ENCODE measurements at regions not wholly inside any gene's neighbourhood (a gene's known extent, or its start where the extent isn't known, plus 50 kb on each side); places are given as distances from the start of the nearest gene placed in this dataset.

DNA sequence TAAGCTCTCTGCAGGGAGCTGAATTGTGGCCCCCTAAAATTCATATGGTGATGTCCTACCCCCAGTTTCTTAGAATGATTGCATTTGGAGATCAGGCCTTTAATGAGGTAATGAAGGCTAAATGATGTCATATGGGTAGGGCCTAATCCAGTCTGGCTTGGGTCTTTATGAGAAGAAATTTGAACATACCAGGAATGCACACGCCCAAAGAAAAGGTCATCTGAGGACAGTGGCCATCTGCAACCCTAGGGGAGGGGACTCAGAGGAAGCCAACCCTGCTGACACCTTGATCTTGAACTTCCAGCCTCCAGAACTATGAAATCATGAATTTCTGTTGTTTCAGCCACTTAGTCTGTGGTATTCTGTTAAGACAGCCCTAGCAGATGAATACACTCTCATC is 426.7 kb downstream of the EPHA4 start:
- DNase-seq (ENCODE audit: low spot score): no peak

DNA sequence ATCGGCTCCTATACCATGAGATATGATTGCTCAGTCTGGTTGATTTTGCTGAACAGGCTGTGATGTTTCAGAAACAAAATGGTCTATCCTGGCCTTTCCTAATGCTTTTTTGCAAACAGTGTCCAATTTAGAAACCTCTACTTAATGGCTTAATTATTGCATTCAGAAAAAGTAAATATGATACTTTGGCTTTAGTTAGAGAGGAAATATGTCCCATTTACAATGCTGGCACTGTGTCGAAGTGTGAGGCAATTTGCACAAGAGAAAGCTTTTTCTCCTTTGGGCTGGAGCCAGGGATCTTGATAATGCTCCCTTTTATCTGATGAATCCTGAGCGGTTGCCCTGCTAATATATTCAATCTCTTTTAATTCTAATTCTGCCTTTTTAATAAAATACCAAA is 418.9 kb downstream of the EPHA4 start:
- DNase-seq (ENCODE audit: low spot score): no peak

DNA sequence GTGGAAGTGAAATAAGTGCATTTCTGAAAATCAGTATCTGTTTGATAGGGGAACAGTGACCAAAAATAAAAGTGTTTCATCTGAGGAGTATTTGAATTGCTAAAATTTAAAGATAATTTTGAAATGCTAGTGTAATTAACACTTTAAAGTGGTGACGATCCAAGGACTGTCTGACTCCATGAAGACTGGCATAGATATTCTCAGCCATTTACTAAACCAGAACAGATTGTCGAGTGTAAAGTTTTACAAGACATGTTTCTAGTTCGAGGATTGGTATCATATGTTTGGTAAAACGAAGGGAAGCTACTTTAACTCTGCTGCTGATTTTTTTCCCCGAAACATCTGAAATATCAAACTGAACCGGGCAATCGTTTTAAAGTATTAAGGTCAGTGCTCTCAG is 417.9 kb downstream of the EPHA4 start:
- DNase-seq (ENCODE audit: low spot score): no peak

DNA sequence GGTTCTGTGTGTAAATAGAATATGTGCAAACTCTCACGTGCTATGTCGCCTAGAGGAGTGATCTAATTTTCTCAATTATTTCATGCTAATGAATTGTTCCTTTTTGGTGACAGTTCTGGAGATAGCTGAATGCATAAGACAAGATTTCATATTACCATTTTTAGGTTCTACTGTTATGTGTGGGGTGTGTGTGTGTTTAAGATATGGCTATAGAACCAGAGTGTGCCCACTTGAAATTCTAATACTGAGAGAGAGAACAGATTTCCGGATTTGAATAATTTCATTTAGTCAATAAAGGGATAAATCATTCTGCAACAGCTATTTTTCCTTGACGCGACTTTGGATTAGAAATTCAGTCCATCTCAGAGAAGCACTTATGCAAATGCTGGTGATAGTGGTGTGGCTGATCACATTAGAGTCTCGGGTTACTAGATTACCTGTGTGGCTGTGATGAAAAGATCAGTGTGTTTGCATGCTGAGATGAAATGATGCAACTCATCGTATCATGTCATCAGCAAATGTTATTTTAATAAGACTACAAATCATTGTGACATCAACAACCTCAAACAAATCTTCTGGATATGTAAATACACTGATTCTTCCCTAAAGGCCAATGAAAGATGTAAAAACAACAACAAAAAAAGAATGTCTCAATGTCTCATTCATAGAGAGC is 415.9 kb downstream of the EPHA4 start:
- no peak for DNase-seq (ENCODE audit: low spot score)

DNA sequence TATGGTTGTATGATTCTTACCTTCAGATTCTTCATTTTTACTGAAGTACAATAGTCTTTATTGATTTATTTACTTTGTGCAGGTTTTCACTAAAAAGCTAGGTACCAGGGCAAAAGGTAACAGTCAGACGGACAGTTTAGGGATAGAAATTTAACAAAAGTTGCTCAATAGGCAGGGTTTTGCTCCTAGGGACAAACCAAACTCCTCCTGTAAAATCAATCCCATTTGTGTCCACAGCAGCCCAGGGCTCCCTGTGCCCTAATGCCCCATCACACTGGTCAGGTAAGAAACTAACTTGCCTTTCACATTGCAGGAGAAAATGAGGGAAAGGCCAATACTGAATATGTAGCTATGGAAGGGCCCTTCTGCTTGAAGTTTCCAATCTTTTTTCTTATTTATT is 410.9 kb downstream of the EPHA4 start:
- no peak for DNase-seq (ENCODE audit: low spot score)

DNA sequence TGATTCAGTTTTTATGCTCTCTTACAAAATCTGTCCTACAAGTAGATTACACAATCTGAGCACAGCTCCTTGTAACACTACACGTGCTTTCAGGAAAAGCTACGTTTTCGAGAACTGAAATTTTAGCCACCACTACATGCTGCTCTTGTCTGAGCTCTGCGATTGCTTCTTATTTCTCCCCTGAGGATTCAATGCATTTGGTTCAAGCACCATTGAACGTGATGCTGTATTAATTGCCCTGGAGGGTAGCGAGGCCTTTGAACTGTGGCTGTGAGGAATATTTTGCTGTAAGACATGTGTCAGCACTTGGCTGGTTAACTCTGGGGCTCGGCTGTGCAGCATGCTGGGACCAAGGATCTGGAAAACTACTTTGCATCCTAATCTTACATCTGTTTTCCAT is 405.8 kb downstream of the EPHA4 start:
- DNase-seq (ENCODE audit: low spot score): no peak

DNA sequence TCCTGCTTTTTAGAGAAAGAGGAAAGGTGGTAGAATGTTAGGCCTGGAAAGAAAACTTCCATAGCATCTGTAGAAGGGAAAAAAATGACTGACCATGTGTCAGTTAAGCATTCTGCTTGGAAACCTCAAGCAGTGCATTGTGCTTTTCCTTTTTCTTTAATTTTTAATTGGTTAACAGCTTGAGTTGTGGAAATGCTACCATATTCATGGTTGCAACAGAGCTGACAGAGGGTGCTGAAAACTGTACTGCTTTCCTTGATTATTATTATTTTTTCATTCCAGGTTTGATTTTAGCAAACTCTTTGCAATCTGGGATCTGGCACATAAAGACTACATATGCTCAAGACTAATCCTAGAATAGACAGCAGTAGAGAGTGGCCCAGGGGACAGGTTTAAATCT is 404.5 kb downstream of the EPHA4 start:
- DNase-seq (ENCODE audit: low spot score): no peak

DNA sequence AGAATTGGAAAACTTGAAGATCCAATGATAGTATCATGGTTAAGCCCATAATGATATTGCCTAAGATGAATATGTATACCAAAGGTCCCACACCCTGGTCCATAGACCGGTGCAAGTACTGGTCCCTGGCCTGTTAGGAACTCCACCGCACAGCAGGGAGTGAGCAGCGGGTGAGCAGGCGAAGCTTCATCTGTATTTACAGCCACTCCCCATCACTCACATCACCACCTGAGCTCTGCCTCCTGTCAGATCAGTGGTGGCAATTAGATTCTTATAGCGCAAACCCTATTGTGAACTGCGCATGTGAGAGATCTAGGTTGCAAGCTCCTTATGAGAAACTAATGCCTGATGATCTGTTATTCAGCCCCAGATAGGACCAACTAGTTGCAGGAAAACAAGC is 402.4 kb downstream of the EPHA4 start:
- DNase-seq (ENCODE audit: low spot score): no peak

DNA sequence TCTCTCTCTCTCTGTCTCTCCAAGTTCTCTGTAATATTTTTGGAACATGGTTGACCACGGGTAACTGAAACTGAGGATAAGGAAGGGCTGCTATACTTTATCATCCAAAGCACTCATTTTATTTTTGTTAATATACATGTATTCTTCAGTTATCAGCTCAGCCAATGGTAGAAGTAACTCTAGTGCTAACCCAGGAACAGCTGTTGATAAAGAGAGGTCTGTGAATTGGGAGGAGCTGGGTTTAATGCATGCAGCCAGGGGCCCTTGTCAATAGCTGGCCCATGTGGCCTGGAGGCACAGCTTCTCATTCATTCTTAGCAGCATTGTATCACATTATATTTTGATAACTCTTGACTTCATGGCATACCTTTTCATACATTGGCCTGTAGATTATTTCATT is 401.6 kb downstream of the EPHA4 start:
- no peak for DNase-seq (ENCODE audit: low spot score)

DNA sequence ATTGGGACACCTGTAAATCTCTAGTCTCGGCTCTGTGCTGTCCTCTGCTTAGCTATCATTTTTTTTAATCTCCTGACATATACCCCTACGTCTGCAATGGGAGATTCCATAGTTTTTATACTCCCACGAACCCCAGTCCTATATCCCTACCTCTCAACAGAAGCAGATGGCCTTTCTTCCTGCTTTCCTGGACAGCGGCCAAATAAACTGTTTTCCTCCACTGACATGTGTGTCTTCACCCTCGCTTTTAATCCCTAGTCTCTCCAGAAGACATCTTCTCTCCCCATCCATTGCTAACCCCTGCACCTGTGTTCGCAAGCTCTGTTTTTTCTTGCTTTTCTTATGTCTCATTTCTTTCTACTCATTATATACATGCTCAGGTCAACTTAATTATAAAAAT is 395.4 kb downstream of the EPHA4 start:
- DNase-seq (ENCODE audit: low spot score): no peak

DNA sequence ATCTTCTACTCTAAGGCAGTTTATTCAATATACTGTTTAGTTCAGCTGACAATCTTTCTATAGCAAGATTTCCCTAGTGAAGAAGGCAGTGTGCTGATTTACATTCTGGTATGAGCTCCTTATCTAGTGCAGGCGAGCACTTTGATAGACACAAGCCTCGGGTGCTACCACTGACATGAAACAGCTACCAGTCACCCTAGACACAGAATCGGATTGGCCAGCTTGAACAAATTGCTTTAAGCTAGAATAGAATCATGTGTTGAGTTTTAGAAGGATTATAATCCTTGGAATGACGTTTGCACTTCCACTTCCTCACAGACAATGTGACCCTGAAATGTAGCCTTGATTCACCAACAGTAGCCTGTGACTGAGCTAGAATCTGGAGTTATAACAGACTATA is 394.0 kb downstream of the EPHA4 start:
- DNase-seq (ENCODE audit: low spot score): no peak

DNA sequence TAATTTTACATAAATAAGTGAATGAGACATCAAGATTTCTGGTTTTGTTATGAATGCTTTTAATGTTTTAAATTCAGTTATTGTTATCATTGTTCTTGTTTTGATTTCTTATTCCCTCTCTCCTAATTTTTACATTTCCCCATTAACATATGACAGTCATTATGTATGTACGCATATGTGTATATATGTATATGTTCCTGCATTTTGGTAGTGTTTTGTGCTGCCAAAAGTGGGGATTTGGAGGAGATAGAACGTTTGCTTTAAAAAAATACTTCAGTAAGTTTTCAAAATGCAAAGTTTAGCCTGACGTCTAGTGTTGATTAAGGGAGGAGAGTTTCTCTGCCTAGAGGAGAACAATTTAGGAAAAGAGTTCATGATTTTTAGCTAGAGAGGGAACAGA is 385.2 kb downstream of the EPHA4 start:
- no peak for DNase-seq (ENCODE audit: low spot score)

DNA sequence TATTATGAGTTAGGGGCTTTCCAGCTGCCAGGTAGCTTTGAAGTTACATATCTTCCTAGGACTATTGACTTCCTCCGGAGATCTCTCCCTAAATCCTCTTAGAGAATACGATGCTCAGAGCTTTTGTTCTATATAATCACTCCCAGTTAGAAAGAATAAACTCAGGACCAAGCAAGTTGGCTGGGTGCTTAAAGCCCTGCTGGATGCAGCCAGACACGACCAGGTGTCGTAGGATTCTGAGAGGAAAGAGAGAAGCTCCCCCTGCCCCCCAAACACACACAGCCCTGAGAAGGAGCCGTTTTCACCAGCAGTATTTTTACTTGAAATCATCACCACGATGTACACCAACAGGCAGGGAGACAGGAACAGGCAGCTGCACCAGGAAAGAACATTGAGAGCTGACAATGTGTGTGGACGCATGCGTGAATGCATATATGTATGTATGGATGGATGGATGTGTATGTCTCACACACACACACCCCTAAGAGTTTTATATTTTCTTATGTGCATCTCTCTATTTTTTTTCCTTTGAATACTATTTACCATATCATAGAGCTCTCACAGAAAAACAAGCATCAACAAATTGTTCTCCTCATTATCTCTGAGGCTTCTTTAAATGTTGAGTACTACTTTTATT is 382.6 kb downstream of the EPHA4 start:
- no peak for DNase-seq (ENCODE audit: low spot score)

DNA sequence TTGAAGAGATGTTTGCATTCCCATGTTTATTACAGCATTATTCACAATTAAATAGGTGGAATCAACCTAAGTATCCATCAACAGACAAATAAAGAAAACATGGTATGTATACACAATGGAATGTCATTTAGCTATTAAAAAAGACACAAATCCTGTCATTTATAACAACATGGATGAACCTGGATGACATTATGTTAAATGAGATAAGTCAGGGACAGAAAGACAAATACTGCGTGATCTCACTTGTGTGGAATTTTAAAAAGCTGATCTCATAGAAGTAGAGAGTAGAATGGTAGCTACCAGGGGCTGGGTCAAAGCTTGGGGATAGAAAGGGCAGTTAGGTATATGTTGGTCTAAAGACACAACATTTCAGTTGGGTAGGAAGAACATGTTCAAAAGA is 376.3 kb downstream of the EPHA4 start:
- DNase-seq (ENCODE audit: low spot score): no peak

DNA sequence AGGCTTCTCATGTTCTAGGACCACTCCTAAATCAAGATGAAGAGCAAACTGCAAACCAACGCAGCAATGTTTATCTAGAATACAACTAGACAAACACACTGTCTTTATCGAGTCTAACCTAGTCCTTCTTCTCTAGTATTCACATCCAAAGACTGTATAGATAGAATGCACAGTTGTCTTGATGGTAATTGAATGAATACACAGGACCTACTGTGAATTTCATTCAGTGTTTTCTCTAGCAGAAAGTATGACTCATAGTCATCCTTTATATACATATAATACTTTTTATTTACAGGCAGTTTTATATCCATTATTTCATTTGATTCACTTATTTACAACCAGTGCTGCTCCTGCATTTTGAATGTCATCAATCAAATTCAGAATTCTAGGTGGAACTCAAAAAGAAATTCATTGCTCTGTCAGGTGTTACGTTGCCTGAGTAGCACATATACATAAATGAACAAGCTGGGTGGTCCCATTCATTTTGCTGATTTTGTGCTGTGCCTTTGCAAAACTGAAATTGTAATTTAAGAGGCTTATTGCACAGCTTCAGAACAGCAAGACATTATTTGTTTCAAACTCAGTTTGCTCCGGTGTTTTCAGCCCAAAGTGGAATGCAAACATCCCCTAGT is 374.8 kb downstream of the EPHA4 start:
- no peak for DNase-seq (ENCODE audit: low spot score)

DNA sequence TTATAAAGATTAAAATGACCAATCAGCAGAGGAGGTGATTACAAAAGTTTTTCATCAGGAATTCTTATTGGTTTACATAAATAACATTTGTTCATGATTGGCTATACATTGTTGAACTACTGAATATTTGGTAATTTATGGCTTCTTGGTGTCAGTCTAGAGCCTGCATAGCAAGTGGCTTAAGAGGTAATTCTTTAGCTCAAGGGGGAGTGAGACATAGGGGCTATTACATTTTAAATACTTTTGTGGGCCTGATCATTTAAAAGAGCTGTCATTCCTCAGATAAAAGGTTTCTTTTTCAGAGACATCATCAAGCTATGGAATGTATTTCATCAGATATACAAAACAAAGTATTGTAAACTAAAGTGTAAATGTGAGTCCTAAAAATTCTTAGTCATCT is 373.8 kb downstream of the EPHA4 start:
- no peak for DNase-seq (ENCODE audit: low spot score)

DNA sequence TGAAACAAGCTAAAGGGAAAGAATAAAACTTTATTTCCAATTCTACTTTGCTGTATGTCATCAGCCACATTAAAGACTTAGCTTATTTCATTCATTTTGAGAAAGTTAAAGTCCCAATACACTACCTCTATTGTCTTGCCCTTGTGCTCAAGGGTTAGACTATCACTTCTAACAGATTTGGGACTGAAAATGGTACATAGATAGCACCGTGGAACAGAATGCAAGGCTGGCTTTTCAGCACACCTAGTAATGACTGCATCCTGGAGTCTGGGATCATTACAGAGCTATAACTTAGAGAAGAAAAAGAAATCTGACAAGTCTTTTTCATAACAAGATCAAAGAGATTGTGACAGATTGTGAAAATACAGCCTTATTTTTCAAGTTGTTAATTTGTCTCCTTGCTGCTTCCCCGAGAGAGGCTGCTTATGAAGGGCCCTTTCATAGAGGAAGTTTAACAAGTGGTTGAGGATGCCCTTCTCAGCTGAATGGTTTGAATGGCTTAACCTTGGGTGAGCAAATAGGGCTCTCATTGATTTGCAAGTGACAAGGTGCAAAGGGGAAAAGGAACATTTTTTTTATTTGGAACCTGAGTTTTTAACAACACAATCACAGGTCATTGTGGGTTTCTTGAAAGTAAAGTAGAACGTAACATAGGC is 371.8 kb downstream of the EPHA4 start:
- DNase-seq (ENCODE audit: low spot score): no peak

DNA sequence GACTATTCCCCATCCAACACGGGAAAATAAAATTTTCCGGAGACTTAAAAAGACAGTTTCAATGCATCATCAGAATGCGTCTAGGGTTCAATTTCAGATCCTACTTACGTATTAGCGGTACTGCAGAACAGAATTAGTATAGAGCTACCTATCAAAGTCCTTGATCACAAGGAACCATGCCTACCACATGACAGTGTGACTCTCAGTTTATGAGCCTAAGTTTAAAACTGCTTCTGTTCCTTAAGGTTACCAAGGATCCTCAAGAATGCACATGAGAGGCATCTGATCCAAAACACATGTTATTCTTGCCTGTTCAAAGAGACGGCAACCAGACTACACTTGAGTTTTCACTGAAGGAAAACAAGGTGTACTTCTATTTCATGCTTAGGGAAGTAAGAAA is 369.7 kb downstream of the EPHA4 start:
- DNase-seq (ENCODE audit: low spot score): no peak

DNA sequence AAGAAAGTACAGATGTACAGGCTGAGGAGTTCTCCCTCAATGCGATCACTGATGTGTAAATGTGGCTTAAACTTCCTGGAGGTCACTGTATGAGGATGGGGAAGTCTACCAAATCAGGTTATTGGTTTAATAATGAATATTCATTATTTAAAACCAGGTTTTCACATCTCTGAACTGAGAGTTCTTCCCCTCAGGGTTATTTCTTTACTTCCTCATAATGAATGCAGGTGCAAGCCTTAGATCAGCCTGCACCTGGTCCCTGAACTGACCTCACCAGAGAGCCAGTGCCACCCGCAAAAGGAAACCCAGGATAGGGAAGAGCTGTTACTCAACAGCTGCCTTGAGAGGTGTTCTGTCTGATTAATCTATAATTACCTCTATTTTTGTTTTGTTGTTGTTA is 369.0 kb downstream of the EPHA4 start:
- no peak for DNase-seq (ENCODE audit: low spot score)

DNA sequence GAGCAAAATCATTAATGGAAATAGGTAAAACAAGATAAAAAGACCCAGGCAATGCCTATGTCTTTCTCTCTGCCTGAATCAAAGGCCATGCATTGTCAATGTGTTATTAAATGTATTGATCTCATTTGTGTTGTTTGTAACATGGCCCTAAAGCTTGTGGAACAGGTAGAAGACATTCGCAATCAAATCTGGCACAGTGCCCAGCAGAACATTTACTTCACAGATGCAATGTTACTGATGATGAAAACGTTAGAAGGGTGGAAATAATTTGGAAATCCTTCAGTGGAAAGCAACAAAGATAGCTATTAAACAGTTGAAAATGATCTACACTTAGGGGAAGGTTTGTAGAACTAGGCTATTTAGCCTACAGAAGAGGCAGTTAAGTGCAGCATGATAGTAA is 368.2 kb downstream of the EPHA4 start:
- DNase-seq (ENCODE audit: low spot score): peak; percentile 45

DNA sequence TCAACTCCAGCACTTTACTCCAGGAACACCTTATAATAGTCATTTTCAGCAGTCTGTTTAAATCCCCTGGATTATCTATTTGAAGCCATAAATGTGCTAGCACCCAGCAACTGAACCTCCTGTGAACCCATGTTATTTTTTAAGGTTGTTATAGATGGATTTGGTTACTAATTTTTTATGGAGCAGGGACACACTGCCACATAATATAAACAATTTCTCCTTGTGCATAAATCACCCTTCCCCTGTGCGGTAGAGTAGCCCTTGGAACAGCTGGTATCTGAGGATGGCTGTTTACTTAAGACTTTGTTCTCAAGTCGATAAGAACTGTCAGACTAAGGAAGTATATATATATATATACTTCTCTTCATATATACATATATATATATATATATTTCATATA is 367.4 kb downstream of the EPHA4 start:
- DNase-seq (ENCODE audit: low spot score): no peak

DNA sequence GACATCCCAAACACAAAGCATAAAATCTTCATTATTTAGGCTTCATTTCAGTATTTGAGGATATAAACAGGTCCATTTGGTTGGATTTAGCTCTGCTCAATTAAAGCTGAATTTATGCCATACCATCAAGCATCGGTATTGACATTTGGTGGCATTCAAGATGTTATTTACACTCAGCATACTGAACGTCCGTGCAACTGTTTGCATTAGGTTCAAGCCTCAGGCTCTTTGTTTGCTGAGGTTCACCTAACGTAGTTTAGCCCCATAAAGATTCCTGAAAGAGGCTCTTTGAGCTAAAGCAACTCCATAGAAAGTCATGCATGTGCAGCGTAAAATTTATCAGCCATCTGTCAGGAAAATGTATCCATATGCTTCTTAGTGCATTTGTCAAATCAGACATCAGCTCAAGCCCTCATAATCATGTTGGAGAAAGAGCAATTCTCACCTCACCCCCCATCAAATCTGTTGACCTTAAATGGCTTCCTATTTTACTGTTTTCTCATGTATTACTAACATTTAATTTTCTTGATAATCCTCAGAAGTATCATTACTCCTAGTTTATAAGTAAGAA is 366.9 kb downstream of the EPHA4 start:
- no peak for DNase-seq (ENCODE audit: low spot score)

DNA sequence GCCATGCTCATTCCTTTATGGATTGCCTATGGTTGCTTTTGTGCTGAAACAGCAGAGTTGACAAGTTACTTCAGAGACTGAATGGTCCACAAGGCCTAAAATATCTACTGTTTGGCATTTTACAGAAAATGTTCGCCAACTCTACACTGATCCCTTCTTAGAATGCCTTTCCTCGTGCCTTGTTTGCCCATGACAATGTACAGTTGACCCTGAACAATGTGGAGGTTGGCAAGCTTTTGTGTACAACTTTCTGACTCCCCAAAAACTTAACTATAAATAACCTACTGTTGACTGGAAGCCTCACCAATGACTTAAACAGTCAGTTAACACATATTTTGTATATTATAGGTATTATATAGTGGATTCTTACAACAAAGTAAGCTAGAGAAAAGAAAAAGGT is 361.4 kb downstream of the EPHA4 start:
- no peak for DNase-seq (ENCODE audit: low spot score)
